ENCODE measurements at regions not wholly inside any gene's neighbourhood (a gene's known extent, or its start where the extent isn't known, plus 50 kb on each side); places are given as distances from the start of the nearest gene placed in this dataset.

- TF ChIP-seq TFDP1 (CRISPR knock-in tag; IDR thresholded peaks at IDR 0.05; ENCODE audit: borderline replicate concordance) (no peak), NFRKB (IDR thresholded peaks at IDR 0.05) (no peak), ZNF143 (CRISPR knock-in tag; IDR thresholded peaks at IDR 0.05) (no peak)
These were observed 499.8 kb upstream of the GRIA1 start (continued) for GRCh38 chr5:152990649-152991048.

GRCh38 chr5:152994033-152994680 is 496.3 kb upstream of the GRIA1 start:
- no peak overlapping the region for H3K4me3 ChIP-seq (replicated peaks in 1 of 3; ENCODE audit: insufficient read depth in 1 of 3, low read depth in 2 of 3, low read length in 3 of 3)
- H3K4me2 ChIP-seq (ENCODE audit: low read depth, low read length), result no peak overlapping the region
- H2AFZ ChIP-seq (ENCODE audit: low read length), result no peak overlapping the region
- intact Hi-C loops (cut with micrococcal nuclease; ENCODE audit: unreplicated experiment) (no loop called here), in situ Hi-C loops (cut with HindIII; ENCODE audit: extremely low pct_ligation_motif_present, low pct_unique_long_range_greater_than_20kb) (no loop called here)
- DNase-seq (ENCODE audit: low spot score) (no peak), ATAC-seq (no peak), FAIRE-seq (no peak)
- 15% methylated on average over 5 of the region's 5 CpGs for WGBS (ENCODE audit: low lambda C conversion rate)
- no peaks in the 10 kb centered on the region for H4K20me1 ChIP-seq (ENCODE audit: insufficient read depth, low read length)
- no peak overlapping the region for H3K9ac ChIP-seq (ENCODE audit: insufficient read depth, low read depth, low read length)
- CTCF ChIA-PET (ENCODE audit: low intra/inter-chr PET ratio, low total read pairs), result no interaction called here
- H3K27ac ChIP-seq (ENCODE audit: extremely low read length, insufficient read depth, low read length), result no peak overlapping the region
- POLR2A ChIA-PET, result no interaction called here
- H3K27me3 ChIP-seq (ENCODE audit: control insufficient read depth in 1 of 2, insufficient read depth in 2 of 2, low read length in 2 of 2), result no peaks in the 10 kb centered on the region
- H3K9me3 ChIP-seq (ENCODE audit: low read length), result peaks cover 81% of the 10 kb centered on the region
- no peaks in the 10 kb centered on the region for H3K4me1 ChIP-seq (ENCODE audit: insufficient read depth, low read length)
- BruUV-seq (replicated peaks), result no TSS peak
- no peaks in the 10 kb centered on the region for H3K79me2 ChIP-seq (ENCODE audit: insufficient read depth, low read length)
- no peaks in the 10 kb centered on the region for H3K36me3 ChIP-seq (replicated peaks in 1 of 2; ENCODE audit: control insufficient read depth in 1 of 2, insufficient read depth in 2 of 2, low read length in 2 of 2)
- TF ChIP-seq PRDM10 (CRISPR knock-in tag; IDR thresholded peaks at IDR 0.05; ENCODE audit: low read depth), result no peak
- TF ChIP-seq NFATC3 (CRISPR knock-in tag; IDR thresholded peaks at IDR 0.05), result no peak
- TF ChIP-seq YEATS4 (CRISPR knock-in tag; IDR thresholded peaks at IDR 0.05; ENCODE audit: borderline replicate concordance), result no peak
- no peak for TF ChIP-seq E2F1 (CRISPR knock-in tag; IDR thresholded peaks at IDR 0.05)
- no peak for TF ChIP-seq ARHGAP35 (CRISPR knock-in tag; IDR thresholded peaks at IDR 0.05; ENCODE audit: borderline replicate concordance)
- TF ChIP-seq HNRNPH1 (optimal IDR thresholded peaks at IDR 0.05; ENCODE audit: low read depth, low read length), result no peak
- no peak for TF ChIP-seq ZBTB37 (CRISPR knock-in tag; IDR thresholded peaks at IDR 0.05)
- no peak for TF ChIP-seq ZFP37 (CRISPR knock-in tag; IDR thresholded peaks at IDR 0.05; ENCODE audit: borderline replicate concordance)
- TF ChIP-seq ZFP91 (CRISPR knock-in tag; IDR thresholded peaks at IDR 0.05; ENCODE audit: borderline replicate concordance), result no peak
- TF ChIP-seq ZFP82 (CRISPR knock-in tag; IDR thresholded peaks at IDR 0.05; ENCODE audit: borderline replicate concordance), result no peak
